Esophagus muscularis mucosa (tissue), 4 donors: ENCODE measurements at regions not wholly inside any gene's neighbourhood (a gene's known extent, or its start where the extent isn't known, plus 50 kb on each side); places are given as distances from the start of the nearest gene placed in this dataset.

Experiments
- DNase-seq: peaks from one replicate; pipeline ENCODE4 v3.0.0-alpha.2; 2017; ENCODE audit errors: extremely low spot score
- H3K27ac ChIP-seq, 4 donors: fragments of 200-600 bp; sonication (generic); replicated peaks in 1 of 4; 1 replicate in 3 of 4; 2 replicates in 1 of 4; pipeline ENCODE4 v1.5.1; 2016 to 2019; ENCODE audit warnings: mild to moderate bottlenecking in 1 of 4
- H3K27me3 ChIP-seq, 4 donors: fragments of 200-600 bp; sonication (generic); one replicate each; pipeline versions ENCODE4 v1.5.1 to v1.6.0; 2016 to 2019
- H3K36me3 ChIP-seq, 4 donors: fragments of 200-600 bp; sonication (generic); one replicate each; pipeline ENCODE4 v1.5.1; 2016 to 2019
- H3K4me1 ChIP-seq, 4 donors: fragments of 200-600 bp; sonication (generic); one replicate each; pipeline ENCODE4 v1.5.1; 2016 to 2019
- H3K4me3 ChIP-seq, 4 donors: fragments of 200-600 bp; sonication (generic); 1 replicate in 2 of 4; 2 replicates in 2 of 4; pipeline ENCODE4 v1.5.1; 2016 to 2019; ENCODE audit warnings: mild to moderate bottlenecking in 4 of 4, moderate library complexity in 1 of 4
- H3K9me3 ChIP-seq, 4 donors: fragments of 200-600 bp; sonication (generic); 1 replicate in 3 of 4; 2 replicates in 1 of 4; pipeline ENCODE4 v1.5.1; 2016 to 2019
- EP300 ChIP-seq: sonication (generic); formaldehyde crosslinking; IDR thresholded peaks from one replicate; pipeline ENCODE4 v1.6.1; 2017; ENCODE audit warnings: antibody characterized with exemption
- POLR2A ChIP-seq: fragments of 450-650 bp; IDR thresholded peaks from one replicate; pipeline ENCODE4 v1.6.1; 2017; ENCODE audit warnings: antibody characterized with exemption, moderate library complexity, mild to moderate bottlenecking, low read depth
- POLR2AphosphoS5 ChIP-seq, 2 donors: sonication (generic); formaldehyde crosslinking; IDR thresholded peaks; one replicate each; pipeline ENCODE4 v1.6.1; 2017; ENCODE audit warnings: antibody characterized with exemption in 2 of 2
- WGBS: methylation state at CpG from one replicate; pipeline ENCODE4 v1.1.5; 2018; 5-methylcytosine and 5-hydroxymethylcytosine counted together
- intact Hi-C: fragments of 100-400 bp; cut with DNase I; formaldehyde crosslinking; loops from one replicate; pipeline ENCODE4 v1.15.1; 2023
- TF ChIP-seq, protein P1 (sequence below), 3 experiments: fragments of 200-600 bp in 2 of 3; fragments of 450-650 bp in 1 of 3; sonication (generic) in 2 of 3; IDR thresholded peaks; one replicate each; pipeline ENCODE4 v1.5.1; 2017 to 2019; ENCODE audit warnings: antibody characterized with exemption in 3 of 3, mild to moderate bottlenecking in 2 of 3, moderate library complexity in 1 of 3

DNA sequence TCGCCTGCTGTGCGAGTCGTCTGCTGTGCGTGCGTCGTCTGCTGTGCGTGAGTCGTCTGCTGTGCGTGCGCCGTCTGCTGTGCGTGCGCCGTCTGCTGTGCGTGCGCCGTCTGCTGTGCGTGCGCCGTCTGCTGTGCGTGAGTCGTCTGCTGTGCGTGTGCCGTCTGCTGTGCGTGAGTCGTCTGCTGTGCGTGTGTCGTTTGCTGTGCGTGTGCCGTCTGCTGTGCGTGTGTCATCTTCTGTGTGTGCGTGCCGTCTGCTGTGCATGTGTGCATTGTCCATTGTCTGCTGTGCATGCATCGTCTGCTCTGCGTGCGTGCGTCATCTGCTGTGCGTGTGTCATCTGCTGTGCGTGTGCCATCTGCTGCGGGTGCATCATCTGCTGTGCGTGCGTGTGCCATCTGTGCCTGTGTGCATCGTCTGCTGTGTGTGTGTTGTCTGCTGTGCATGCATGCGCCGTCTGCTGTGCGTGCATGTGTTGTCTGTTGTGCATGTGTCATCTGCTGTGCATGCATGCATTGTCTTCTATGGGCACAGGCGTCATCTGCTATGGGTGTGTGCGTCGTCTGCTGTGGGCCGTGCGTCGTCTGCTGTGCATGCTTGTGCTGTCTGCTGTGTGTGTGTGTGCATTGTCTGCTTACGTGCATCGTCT, 68.6 kb upstream of the IRX4 start:
- intact Hi-C loops, result no loop called here
- Histone ChIP-seq H3K27ac (no peak overlapping the region), H3K4me1 (peaks cover 17 to 23% (median 18%) of the 10 kb centered on the region in 4 donors), H3K36me3 (no peaks in the 10 kb centered on the region), H3K4me3 (no peak overlapping the region), H3K9me3 (no peaks in the 10 kb centered on the region), H3K27me3 (peaks cover 0 to 42% (median 0%) of the 10 kb centered on the region in 4 donors)
- WGBS, result 87% methylated on average over 27 of the region's 54 CpGs
- DNase-seq, result no peak
- TF ChIP-seq POLR2AphosphoS5 (IDR thresholded peaks at IDR 0.05), result no peak
- TF ChIP-seq EP300, result no peak
- TF ChIP-seq, protein P1, sequence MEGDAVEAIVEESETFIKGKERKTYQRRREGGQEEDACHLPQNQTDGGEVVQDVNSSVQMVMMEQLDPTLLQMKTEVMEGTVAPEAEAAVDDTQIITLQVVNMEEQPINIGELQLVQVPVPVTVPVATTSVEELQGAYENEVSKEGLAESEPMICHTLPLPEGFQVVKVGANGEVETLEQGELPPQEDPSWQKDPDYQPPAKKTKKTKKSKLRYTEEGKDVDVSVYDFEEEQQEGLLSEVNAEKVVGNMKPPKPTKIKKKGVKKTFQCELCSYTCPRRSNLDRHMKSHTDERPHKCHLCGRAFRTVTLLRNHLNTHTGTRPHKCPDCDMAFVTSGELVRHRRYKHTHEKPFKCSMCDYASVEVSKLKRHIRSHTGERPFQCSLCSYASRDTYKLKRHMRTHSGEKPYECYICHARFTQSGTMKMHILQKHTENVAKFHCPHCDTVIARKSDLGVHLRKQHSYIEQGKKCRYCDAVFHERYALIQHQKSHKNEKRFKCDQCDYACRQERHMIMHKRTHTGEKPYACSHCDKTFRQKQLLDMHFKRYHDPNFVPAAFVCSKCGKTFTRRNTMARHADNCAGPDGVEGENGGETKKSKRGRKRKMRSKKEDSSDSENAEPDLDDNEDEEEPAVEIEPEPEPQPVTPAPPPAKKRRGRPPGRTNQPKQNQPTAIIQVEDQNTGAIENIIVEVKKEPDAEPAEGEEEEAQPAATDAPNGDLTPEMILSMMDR (IDR thresholded peaks at IDR 0.05), result no peak
- TF ChIP-seq POLR2A, result no peak

DNA sequence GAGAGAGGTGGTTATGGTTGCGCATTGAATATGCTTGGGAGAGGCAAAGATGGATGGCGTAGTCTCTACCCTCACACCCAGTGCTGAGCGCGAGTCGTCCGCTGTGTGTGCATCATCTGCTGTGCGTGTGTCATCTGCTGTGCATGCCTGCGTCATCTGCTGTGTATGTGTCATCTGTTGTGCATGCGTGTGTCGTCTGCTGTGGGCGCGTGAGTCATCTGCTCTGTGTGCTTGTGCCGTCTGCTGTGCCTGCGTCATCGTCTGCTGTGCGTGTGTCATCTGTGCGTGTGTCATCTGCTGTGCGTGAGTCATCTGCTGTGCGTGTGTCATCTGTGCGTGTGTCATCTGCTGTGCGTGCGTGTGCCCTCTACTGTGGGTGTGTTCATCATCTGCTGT, 68.0 kb upstream of the IRX4 start:
- TF ChIP-seq EP300 (no peak), POLR2AphosphoS5 (IDR thresholded peaks at IDR 0.05) (no peak), POLR2A (no peak)
- TF ChIP-seq, protein P1 (IDR thresholded peaks at IDR 0.05), result no peak
- WGBS, result 90% methylated on average over 4 of the region's 22 CpGs
- Histone ChIP-seq H3K36me3 (no peaks in the 10 kb centered on the region), H3K27me3 (peaks cover 0 to 48% (median 0%) of the 10 kb centered on the region in 4 donors), H3K9me3 (no peaks in the 10 kb centered on the region), H3K4me1 (peaks cover 17 to 23% (median 18%) of the 10 kb centered on the region in 4 donors), H3K27ac (no peak overlapping the region), H3K4me3 (no peak overlapping the region)
- intact Hi-C loops, result no loop called here
- DNase-seq, result no peak

DNA sequence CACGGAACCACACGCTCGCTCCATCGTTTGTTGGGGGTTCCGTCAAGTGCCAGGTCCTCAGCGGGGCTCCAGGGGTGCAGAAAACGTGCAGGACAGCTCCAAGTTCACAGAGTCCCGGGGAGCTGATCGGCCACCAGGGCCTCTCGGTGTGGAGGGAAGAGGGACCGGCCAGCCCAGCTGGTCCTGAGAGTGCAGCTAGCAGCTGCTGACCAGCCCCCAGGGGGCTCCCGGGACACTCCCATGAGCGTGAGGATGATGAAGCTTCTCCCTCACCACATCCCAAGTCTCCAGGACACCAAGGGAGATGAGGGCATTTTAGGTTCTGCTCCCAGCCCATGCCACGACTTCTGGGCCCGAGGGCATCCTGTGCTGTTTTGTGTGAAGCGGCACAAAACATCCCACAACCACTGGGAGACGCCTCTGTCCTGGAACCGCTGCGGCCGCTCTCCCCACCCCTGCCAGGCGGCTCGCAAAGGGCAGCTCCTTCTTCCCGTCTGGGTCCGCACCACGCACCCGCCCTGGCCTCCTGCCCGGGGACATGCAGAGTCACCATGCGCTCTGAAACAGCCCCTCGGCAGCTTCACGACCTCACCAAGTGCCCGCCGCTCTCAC, 67.5 kb upstream of the IRX4 start:
- peak overlapping the region in 1 of 4 donors; percentile 38 for H3K4me3 ChIP-seq
- no peaks in the 10 kb centered on the region for H3K9me3 ChIP-seq
- no peak for DNase-seq
- TF ChIP-seq POLR2AphosphoS5 (IDR thresholded peaks at IDR 0.05), result no peak
- no peak for TF ChIP-seq POLR2A
- no peak for TF ChIP-seq EP300
- TF ChIP-seq, protein P1 (IDR thresholded peaks at IDR 0.05), result no peak
- 78% methylated on average over 16 of the region's 32 CpGs for WGBS
- H3K4me1 ChIP-seq, result peaks cover 17 to 23% (median 18%) of the 10 kb centered on the region in 4 donors
- no peaks in the 10 kb centered on the region for H3K36me3 ChIP-seq
- H3K27ac ChIP-seq, result no peak overlapping the region
- peaks cover 0 to 53% (median 0%) of the 10 kb centered on the region in 4 donors for H3K27me3 ChIP-seq
- intact Hi-C loops, result no loop called here

DNA sequence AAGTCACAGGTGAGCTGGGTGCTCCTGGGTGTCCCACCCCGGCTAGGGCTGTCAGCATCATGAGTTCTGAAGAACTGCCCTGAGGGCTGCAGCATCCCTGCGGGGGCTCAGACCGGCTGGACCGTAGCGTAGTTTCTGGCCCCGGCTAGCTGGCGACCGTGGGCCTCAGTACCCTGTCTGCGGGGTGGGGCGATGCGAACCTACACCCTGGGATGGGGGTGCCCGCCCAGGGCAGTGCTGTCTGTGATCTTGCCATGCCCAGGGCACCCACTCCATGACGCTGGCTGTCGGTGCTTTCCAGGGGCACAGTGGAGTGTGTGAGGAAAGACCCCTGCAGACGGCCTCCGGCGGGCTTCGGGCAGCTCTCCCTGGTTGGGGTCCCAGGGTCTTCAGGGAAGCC, 66.5 kb upstream of the IRX4 start:
- Histone ChIP-seq H3K9me3 (no peaks in the 10 kb centered on the region), H3K27ac (peak overlapping the region in 1 of 4 donors; percentile 25), H3K36me3 (no peaks in the 10 kb centered on the region), H3K27me3 (peaks cover 0 to 62% (median 0%) of the 10 kb centered on the region in 4 donors), H3K4me3 (peak overlapping the region; percentile 10 to 45 (median 34)), H3K4me1 (peaks cover 17 to 23% (median 18%) of the 10 kb centered on the region in 4 donors)
- TF ChIP-seq POLR2A (no peak), POLR2AphosphoS5 (IDR thresholded peaks at IDR 0.05) (no peak), EP300 (no peak)
- TF ChIP-seq, protein P1 (IDR thresholded peaks at IDR 0.05), result no peak
- no peak for DNase-seq
- intact Hi-C loops, result no loop called here
- 88% methylated on average over 5 of the region's 18 CpGs for whole genome bisulfite sequencing
